Panc1 (cell line): ENCODE measurements at regions not wholly inside any gene's neighbourhood (a gene's known extent, or its start where the extent isn't known, plus 50 kb on each side); places are given as distances from the start of the nearest gene placed in this dataset.

Experiments
- ATAC-seq: fragments of 200-7000 bp; cut with Tn5 transposase; 2 replicates; pipeline ENCODE4 v1.9.1; 2020; ENCODE audit warnings: mild to moderate bottlenecking, moderate library complexity
- BruUV-seq: library from RNA; stranded (reverse); fragments of 400-500 nt; replicated peaks from 2 replicates; lab custom pipeline; 2021; lab: Mats Ljungman, UMichigan
- CTCF ChIA-PET: fragments of 300-600 bp; sonication (Branson Sonifier 250); formaldehyde crosslinking; loops from one replicate; lab custom pipeline; 2022; ENCODE audit warnings: antibody characterized with exemption; lab: Charles Lee
- POLR2A ChIA-PET: fragments of 300-600 bp; sonication (Branson Sonifier 250); formaldehyde crosslinking; loops from one replicate; lab custom pipeline; 2022; ENCODE audit warnings: antibody characterized with exemption; lab: Charles Lee
- DNase-seq: peaks from one replicate; pipeline ENCODE4 v3.0.0-alpha.2; 2010; ENCODE audit warnings: low read depth, low spot score
- H3K27ac ChIP-seq: 2 replicates; pipeline ENCODE4 v1.5.1; 2011; ENCODE audit warnings: mild to moderate bottlenecking, low read length, inconsistent platforms
- H3K27me3 ChIP-seq: fragments of 200-500 bp; sonication (Bioruptor generic); 2 replicates; pipeline ENCODE4 v1.6.0; 2014; ENCODE audit warnings: low read length, inconsistent platforms; ENCODE audit not compliant: control insufficient read depth, insufficient read depth
- H3K36me3 ChIP-seq: fragments of 200-500 bp; sonication (Bioruptor generic); 2 replicates; pipeline ENCODE4 v1.5.1; 2014; ENCODE audit warnings: inconsistent platforms, mild to moderate bottlenecking, low read length, moderate library complexity; ENCODE audit not compliant: control insufficient read depth, insufficient read depth
- H3K4me1 ChIP-seq: 2 replicates; pipeline ENCODE4 v1.5.1; 2011; ENCODE audit warnings: inconsistent platforms, mild to moderate bottlenecking, low read length, moderate library complexity; ENCODE audit not compliant: control insufficient read depth, insufficient read depth
- H3K4me3 ChIP-seq, 2 experiments: 2 replicates each; pipeline ENCODE4 v1.5.1; 2011 to 2012; ENCODE audit warnings: low read depth in 2 of 2, low read length in 2 of 2, mild to moderate bottlenecking in 2 of 2, inconsistent platforms in 1 of 2, moderate library complexity in 1 of 2
- H3K9me3 ChIP-seq: fragments of 200-500 bp; sonication (Bioruptor generic); 2 replicates; pipeline ENCODE4 v1.5.1; 2014; ENCODE audit warnings: low read depth, mild to moderate bottlenecking, inconsistent platforms, low read length, moderate library complexity; ENCODE audit not compliant: control insufficient read depth, insufficient read depth
- POLR2AphosphoS5 ChIP-seq: IDR thresholded peaks from 2 replicates; pipeline ENCODE4 v1.6.1; 2012; ENCODE audit warnings: mild to moderate bottlenecking, low read depth, low read length, moderate library complexity
- SIN3A ChIP-seq: IDR thresholded peaks from 2 replicates; pipeline ENCODE4 v1.6.1; 2012; ENCODE audit warnings: low read depth, mild to moderate bottlenecking, low read length, moderate library complexity, borderline replicate concordance; ENCODE audit not compliant: insufficient read depth
- TCF7L2 ChIP-seq: IDR thresholded peaks from 2 replicates; pipeline ENCODE4 v1.6.1; 2011; ENCODE audit warnings: mild to moderate bottlenecking, low read depth, low read length, inconsistent platforms
- in situ Hi-C: cut with HindIII; loops from 2 replicates; pipeline ENCODE4 v1.10.0; 2016; ENCODE audit warnings: low sequenced_read_pairs, low pct_unique_long_range_greater_than_20kb
- intact Hi-C: fragments of 100-400 bp; cut with micrococcal nuclease; formaldehyde crosslinking; loops from one replicate; pipeline ENCODE4 v1.10.0; 2022; ENCODE audit not compliant: unreplicated experiment
- TF ChIP-seq, protein P1 (sequence below), 2 experiments: IDR thresholded peaks; 2 replicates each; pipeline ENCODE4 v1.6.1; 2011 to 2012; ENCODE audit warnings: low read depth in 2 of 2, control low read depth in 1 of 2, low read length in 1 of 2, mild to moderate bottlenecking in 1 of 2, moderate library complexity in 1 of 2; ENCODE audit not compliant: insufficient read depth in 1 of 2
- TF ChIP-seq, protein P2 (sequence below): fragments of 450-650 bp; IDR thresholded peaks from 2 replicates; pipeline ENCODE4 v1.5.1; 2017; ENCODE audit warnings: mild to moderate bottlenecking

DNA sequence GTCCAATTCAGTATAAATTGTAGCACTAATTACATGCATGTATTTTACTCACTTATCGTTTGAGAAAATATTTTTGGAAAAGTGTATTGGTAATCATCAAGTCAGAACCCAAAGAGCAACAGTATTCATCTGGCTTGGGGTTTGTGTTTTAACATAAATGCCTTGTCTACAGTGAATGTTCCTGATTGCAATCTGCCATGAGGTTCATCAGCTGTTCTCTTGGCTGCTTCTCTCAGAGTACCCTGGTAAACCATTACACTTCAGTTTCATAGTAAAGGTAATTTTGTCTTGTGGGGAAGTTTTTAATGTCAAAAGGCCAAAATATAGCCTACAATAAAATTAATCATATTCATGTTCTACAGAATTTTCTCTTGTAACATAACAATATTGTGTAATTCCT, 150.3 kb downstream of the IFI44 start:
- ChIA-PET CTCF (no interaction called here), POLR2A (no interaction called here)
- H3K4me3 ChIP-seq, result no peak overlapping the region
- H3K36me3 ChIP-seq, result no peaks in the 10 kb centered on the region
- H3K4me1 ChIP-seq, result no peaks in the 10 kb centered on the region
- no peak for ATAC-seq
- no peak for TF ChIP-seq POLR2AphosphoS5
- no peak for TF ChIP-seq SIN3A
- TF ChIP-seq TCF7L2, result no peak
- TF ChIP-seq, protein P1, sequence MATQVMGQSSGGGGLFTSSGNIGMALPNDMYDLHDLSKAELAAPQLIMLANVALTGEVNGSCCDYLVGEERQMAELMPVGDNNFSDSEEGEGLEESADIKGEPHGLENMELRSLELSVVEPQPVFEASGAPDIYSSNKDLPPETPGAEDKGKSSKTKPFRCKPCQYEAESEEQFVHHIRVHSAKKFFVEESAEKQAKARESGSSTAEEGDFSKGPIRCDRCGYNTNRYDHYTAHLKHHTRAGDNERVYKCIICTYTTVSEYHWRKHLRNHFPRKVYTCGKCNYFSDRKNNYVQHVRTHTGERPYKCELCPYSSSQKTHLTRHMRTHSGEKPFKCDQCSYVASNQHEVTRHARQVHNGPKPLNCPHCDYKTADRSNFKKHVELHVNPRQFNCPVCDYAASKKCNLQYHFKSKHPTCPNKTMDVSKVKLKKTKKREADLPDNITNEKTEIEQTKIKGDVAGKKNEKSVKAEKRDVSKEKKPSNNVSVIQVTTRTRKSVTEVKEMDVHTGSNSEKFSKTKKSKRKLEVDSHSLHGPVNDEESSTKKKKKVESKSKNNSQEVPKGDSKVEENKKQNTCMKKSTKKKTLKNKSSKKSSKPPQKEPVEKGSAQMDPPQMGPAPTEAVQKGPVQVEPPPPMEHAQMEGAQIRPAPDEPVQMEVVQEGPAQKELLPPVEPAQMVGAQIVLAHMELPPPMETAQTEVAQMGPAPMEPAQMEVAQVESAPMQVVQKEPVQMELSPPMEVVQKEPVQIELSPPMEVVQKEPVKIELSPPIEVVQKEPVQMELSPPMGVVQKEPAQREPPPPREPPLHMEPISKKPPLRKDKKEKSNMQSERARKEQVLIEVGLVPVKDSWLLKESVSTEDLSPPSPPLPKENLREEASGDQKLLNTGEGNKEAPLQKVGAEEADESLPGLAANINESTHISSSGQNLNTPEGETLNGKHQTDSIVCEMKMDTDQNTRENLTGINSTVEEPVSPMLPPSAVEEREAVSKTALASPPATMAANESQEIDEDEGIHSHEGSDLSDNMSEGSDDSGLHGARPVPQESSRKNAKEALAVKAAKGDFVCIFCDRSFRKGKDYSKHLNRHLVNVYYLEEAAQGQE (IDR thresholded peaks at IDR 0.05; ENCODE audit: insufficient read depth in 1 of 2, low read depth in 2 of 2, low read length in 1 of 2), result no peak
- TF ChIP-seq, protein P2, sequence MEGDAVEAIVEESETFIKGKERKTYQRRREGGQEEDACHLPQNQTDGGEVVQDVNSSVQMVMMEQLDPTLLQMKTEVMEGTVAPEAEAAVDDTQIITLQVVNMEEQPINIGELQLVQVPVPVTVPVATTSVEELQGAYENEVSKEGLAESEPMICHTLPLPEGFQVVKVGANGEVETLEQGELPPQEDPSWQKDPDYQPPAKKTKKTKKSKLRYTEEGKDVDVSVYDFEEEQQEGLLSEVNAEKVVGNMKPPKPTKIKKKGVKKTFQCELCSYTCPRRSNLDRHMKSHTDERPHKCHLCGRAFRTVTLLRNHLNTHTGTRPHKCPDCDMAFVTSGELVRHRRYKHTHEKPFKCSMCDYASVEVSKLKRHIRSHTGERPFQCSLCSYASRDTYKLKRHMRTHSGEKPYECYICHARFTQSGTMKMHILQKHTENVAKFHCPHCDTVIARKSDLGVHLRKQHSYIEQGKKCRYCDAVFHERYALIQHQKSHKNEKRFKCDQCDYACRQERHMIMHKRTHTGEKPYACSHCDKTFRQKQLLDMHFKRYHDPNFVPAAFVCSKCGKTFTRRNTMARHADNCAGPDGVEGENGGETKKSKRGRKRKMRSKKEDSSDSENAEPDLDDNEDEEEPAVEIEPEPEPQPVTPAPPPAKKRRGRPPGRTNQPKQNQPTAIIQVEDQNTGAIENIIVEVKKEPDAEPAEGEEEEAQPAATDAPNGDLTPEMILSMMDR, result no peak
- H3K27me3 ChIP-seq, result no peaks in the 10 kb centered on the region
- no peaks in the 10 kb centered on the region for H3K9me3 ChIP-seq
- no TSS peak for BruUV-seq
- no peak for DNase-seq
- in situ Hi-C loops (no loop called here), intact Hi-C loops (no loop called here)
- no peak overlapping the region for H3K27ac ChIP-seq

DNA sequence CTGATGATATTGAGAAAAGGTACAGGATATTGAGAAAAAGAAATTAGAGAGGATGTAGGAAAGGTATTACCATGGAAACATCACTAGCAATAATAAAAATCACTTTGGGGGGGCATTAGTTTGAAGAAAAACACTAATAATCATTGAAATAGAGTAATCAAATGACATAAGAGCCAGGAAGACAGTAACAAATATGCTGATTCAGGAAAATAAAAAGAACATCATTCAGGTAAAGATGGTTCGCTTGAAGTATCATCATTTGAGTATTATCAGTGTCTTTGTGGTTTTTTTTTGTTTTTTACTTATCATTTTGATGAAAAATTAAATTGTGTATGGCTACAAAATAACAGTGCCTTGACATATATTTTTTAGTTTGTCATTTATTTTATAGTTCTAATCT, 164.5 kb downstream of the IFI44 start:
- ChIA-PET CTCF (no interaction called here), POLR2A (no interaction called here)
- DNase-seq, result no peak
- H3K36me3 ChIP-seq, result no peaks in the 10 kb centered on the region
- TF ChIP-seq, protein P2, result no peak
- TF ChIP-seq, protein P1 (IDR thresholded peaks at IDR 0.05; ENCODE audit: insufficient read depth in 1 of 2, low read depth in 2 of 2, low read length in 1 of 2), result no peak
- TF ChIP-seq POLR2AphosphoS5 (no peak), SIN3A (no peak), TCF7L2 (no peak)
- no peak overlapping the region for H3K27ac ChIP-seq
- no TSS peak for BruUV-seq
- ATAC-seq, result no peak
- no peaks in the 10 kb centered on the region for H3K27me3 ChIP-seq
- in situ Hi-C loops, result no loop called here
- H3K4me3 ChIP-seq, result no peak overlapping the region
- H3K9me3 ChIP-seq, result no peaks in the 10 kb centered on the region
- no peaks in the 10 kb centered on the region for H3K4me1 ChIP-seq
- intact Hi-C loops, result no loop called here
